ENCODE measurements at regions not wholly inside any gene's neighbourhood (a gene's known extent, or its start where the extent isn't known, plus 50 kb on each side); places are given as distances from the start of the nearest gene placed in this dataset.

GRCh38 chr2:4291430-4291829 is 588.1 kb downstream of the DCDC2C start:
- no peak overlapping the region for H3K4me2 ChIP-seq (ENCODE audit: low read depth, low read length)
- ATAC-seq: no peak
- ChIA-PET CTCF (ENCODE audit: low intra/inter-chr PET ratio, low total read pairs) (no interaction called here), POLR2A (no interaction called here)
- no peak for TF ChIP-seq ZBTB44 (CRISPR knock-in tag; IDR thresholded peaks at IDR 0.05)
- no peak for TF ChIP-seq CERS6 (CRISPR knock-in tag; IDR thresholded peaks at IDR 0.05)
- TF ChIP-seq PHF8 (CRISPR knock-in tag; IDR thresholded peaks at IDR 0.05): no peak
- TF ChIP-seq ZNF432 (CRISPR knock-in tag; IDR thresholded peaks at IDR 0.05; ENCODE audit: borderline replicate concordance): no peak
- no peak for TF ChIP-seq TFDP1 (CRISPR knock-in tag; IDR thresholded peaks at IDR 0.05; ENCODE audit: borderline replicate concordance)
- TF ChIP-seq BATF2 (CRISPR knock-in tag; IDR thresholded peaks at IDR 0.05): no peak
- no peak for TF ChIP-seq MTF2 (CRISPR knock-in tag; IDR thresholded peaks at IDR 0.05; ENCODE audit: borderline replicate concordance)
- no peak for TF ChIP-seq ZNF607 (CRISPR knock-in tag; IDR thresholded peaks at IDR 0.05; ENCODE audit: borderline replicate concordance)
- TF ChIP-seq ZSCAN29 (CRISPR knock-in tag; conservative IDR thresholded peaks at IDR 0.05): no peak
- no peak for TF ChIP-seq GTF2F1 (IDR thresholded peaks at IDR 0.05; ENCODE audit: low read length)
- TF ChIP-seq ZNF557 (CRISPR knock-in tag; IDR thresholded peaks at IDR 0.05): no peak
- no peak for TF ChIP-seq ZNF782 (CRISPR knock-in tag; IDR thresholded peaks at IDR 0.05; ENCODE audit: borderline replicate concordance)
- TF ChIP-seq ETV5 (CRISPR knock-in tag; IDR thresholded peaks at IDR 0.05; ENCODE audit: borderline replicate concordance): no peak
- TF ChIP-seq HDAC2 (CRISPR knock-in tag; IDR thresholded peaks at IDR 0.05): no peak
- TF ChIP-seq HBP1 (CRISPR knock-in tag; IDR thresholded peaks at IDR 0.05; ENCODE audit: low read depth): no peak
- TF ChIP-seq MIXL1 (CRISPR knock-in tag; IDR thresholded peaks at IDR 0.05): no peak
- no peak for TF ChIP-seq JARID2 (CRISPR knock-in tag; IDR thresholded peaks at IDR 0.05; ENCODE audit: insufficient replicate concordance)
- no peak for TF ChIP-seq HES4 (CRISPR knock-in tag; IDR thresholded peaks at IDR 0.05; ENCODE audit: borderline replicate concordance)
- in situ Hi-C loops (cut with HindIII; ENCODE audit: extremely low pct_ligation_motif_present, low pct_unique_long_range_greater_than_20kb): no loop called here
- no TSS peak for BruUV-seq (replicated peaks)
- H4K20me1 ChIP-seq (ENCODE audit: insufficient read depth, low read length): no peaks in the 10 kb centered on the region
- intact Hi-C loops (cut with micrococcal nuclease; ENCODE audit: unreplicated experiment): no loop called here
- H3K27ac ChIP-seq (ENCODE audit: extremely low read length, insufficient read depth, low read length): no peak overlapping the region
- 0% methylated on average over 4 of the region's 4 CpGs for WGBS (ENCODE audit: low lambda C conversion rate)
- no peaks in the 10 kb centered on the region for H3K36me3 ChIP-seq (replicated peaks in 1 of 2; ENCODE audit: control insufficient read depth in 1 of 2, insufficient read depth in 2 of 2, low read length in 2 of 2)
- DNase-seq (ENCODE audit: low spot score): no peak
- no peaks in the 10 kb centered on the region for H3K4me1 ChIP-seq (ENCODE audit: insufficient read depth, low read length)
- H2AFZ ChIP-seq (ENCODE audit: low read length): no peak overlapping the region
- no peak for FAIRE-seq
- H3K79me2 ChIP-seq (ENCODE audit: insufficient read depth, low read length): no peaks in the 10 kb centered on the region
- H3K4me3 ChIP-seq (replicated peaks in 1 of 3; ENCODE audit: insufficient read depth in 1 of 3, low read depth in 2 of 3, low read length in 3 of 3): no peak overlapping the region
- H3K9me3 ChIP-seq (ENCODE audit: low read length): peaks cover 18% of the 10 kb centered on the region; the same call in 1 of the 2 replicates
- H3K9ac ChIP-seq (ENCODE audit: insufficient read depth, low read depth, low read length): no peak overlapping the region
- no peaks in the 10 kb centered on the region for H3K27me3 ChIP-seq (ENCODE audit: control insufficient read depth in 1 of 2, insufficient read depth in 2 of 2, low read length in 2 of 2)
